PC-9 (cell line): ENCODE measurements at regions not wholly inside any gene's neighbourhood (a gene's known extent, or its start where the extent isn't known, plus 50 kb on each side); places are given as distances from the start of the nearest gene placed in this dataset.

ENCODE experiments used
- CTCF ChIP-seq: fragments of 200-600 bp; sonication (generic); conservative IDR thresholded peaks from 2 replicates; pipeline ENCODE4 v1.6.1; 2017; ENCODE audit warnings: mixed run types, antibody characterized with exemption, mild to moderate bottlenecking, moderate library complexity
- EZH2 ChIP-seq: fragments of 200-600 bp; sonication (generic); IDR thresholded peaks from 2 replicates; pipeline ENCODE4 v1.8.0; 2017; ENCODE audit warnings: antibody characterized with exemption, low read depth

- TF ChIP-seq CTCF (no peak), EZH2 (no peak)
Observed at GRCh38 chr22:49518436-49518970, 309.2 kb downstream of the BRD1 start.
